Inflammatory macrophage treated with lipopolysaccharide for 4 hours (primary cell): ENCODE measurements at regions not wholly inside any gene's neighbourhood (a gene's known extent, or its start where the extent isn't known, plus 50 kb on each side); places are given as distances from the start of the nearest gene placed in this dataset.
"Not testable (repeated sequence)": the region's sequence is repeated elsewhere in the genome, so short reads cannot be mapped to it uniquely, and the experiment has no call there.

ENCODE experiments used
- DNase-seq: peaks from one replicate; pipeline ENCODE4 v3.0.0-alpha.2; 2020

DNA sequence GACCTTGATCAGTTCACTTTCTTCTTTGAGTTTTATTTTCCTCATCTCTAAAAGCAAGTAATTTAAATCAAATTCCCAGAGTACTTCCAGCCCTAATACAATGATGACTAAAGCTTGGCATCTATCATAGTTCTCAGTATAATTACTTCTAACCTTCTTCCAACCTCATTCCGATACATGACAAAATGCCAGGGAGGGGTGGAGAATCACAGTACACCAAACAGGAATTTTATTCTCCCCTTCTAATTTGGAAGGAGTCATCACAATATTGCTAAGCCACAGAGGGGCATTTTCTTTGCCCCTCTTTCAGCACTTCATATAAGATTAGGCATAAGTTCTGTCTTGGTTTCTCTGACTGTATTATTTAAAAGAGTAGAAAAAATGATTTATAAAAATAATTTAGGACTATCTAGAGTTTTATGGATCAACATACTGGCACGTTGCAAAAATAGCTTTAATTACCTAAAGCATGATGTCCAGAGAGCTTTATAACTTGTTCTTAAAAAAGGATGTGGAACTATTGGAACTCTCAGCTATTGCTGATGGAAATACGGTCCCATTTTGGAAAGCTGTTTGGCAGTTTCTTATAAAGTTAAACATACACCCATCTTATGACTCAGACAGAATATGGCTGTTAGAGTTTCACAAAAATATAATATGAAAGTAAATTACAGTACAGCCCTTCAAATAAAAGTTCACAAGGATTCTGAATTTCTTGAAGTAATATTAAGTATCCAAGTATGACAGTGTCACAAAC is 86.9 kb upstream of the UBE2E2 start:
- no peak for DNase-seq

DNA sequence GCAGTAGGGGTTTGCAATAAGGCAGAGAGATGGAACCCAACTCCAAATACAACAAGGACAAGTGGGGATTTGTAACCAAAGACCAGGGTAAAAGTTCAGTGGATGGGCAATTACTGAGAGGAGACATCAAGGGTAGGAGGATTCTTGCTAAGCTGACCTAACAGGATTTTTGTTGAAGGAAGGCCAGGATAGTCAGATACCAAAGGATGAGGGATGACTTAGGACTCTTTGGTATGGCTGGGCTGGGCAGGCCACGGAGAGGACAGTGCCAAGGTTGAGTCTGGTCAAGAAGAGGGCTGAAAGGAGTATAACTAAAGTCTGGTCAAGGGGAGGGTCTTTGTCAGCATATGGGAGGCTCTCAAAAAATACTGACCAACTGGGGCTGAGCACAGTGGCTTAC is 85.3 kb upstream of the UBE2E2 start:
- DNase-seq = no peak

DNA sequence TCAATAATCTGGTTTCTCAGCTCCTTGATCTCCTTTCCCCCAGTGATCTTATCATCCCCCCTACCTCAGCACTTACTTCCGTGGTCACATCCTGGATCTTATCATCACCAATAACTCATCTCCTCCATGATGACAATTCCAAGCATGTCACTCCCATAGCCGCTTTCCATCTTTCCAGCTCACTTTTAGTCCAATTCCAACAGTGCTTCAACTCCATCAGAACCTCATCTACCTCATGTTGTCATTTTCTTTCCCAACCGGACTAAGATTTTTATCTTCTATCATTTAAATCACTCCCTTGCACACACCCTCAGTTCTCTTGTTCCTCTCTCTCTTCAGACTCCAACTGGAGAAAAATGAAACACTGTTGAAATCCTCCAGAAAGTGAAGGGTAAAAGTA is 75.9 kb upstream of the UBE2E2 start:
- no peak for DNase-seq

DNA sequence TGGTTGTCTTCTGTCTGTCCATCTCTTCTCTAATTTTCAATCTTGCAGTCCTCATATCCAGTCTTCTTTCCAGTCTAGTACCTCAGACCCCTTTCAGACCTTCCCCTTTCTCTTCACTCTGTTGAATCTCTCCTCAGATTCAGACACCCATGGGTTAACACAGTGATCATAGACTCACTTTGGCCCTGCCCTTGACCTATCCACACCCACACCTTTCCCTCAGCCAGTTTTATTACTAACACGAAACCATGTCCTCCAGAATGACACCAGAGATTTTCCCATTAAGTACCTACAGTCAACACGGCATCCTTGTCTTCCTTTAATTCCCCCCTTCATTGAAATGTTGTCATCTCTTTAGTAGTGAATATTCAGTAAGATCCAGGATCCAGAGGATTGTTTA is 74.5 kb upstream of the UBE2E2 start:
- no peak for DNase-seq

DNA sequence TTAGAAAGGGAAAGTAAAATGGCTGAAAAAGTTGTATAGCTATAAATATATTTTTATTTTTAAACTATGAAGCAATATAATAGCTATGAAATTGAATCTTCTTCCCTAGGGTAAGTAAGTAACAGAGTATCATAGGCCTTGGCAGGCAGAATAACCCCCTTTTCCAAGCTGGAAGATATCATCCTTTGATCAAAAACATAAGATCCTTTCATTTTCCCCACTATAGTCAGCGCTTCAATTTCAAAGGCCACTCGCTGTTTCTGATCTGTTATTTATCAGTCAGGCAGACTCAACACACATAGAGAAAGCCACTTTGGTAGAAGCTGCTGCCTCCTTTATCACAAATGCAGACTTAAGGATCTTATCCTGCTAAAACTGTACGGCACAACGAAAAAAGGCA is 74.0 kb upstream of the UBE2E2 start:
- DNase-seq = no peak

DNA sequence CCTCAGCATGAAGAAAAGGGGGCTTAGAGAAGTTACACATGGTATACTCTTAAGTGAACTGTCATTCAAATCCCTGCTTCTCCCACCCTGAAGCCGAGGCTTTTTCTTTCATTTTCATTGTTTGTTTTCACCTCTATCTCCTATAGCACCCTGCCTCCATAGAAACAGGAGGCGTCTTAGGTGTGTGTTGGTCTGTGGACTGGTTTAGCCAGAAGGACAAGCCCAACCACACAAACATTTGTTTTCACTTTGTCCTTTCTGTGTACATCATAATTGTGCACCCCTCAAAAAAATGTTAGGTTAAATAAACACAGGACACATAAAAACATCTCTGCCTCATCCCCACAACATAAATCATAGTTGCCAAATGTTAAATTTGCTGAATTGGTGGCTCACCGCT is 73.3 kb upstream of the UBE2E2 start:
- DNase-seq = no peak

DNA sequence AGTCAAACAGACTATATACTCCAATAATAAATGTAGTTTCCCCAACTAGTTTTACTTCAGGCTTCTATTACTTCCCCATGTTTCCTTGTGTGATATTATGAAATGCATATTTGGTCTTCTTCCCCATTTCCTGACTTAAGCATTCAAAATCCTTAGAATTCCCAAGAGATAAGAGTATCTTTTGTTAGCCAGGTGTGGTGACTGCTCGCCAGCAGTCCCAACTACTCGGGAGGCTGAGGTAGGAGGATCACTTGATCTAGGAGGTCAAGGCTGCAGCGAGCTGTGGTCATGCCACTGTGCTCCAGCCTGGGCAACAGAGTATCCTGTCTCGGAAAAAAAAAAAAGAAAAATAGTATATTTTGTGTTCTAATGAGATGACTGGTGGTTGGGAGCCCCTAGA is 72.7 kb upstream of the UBE2E2 start:
- no peak for DNase-seq

DNA sequence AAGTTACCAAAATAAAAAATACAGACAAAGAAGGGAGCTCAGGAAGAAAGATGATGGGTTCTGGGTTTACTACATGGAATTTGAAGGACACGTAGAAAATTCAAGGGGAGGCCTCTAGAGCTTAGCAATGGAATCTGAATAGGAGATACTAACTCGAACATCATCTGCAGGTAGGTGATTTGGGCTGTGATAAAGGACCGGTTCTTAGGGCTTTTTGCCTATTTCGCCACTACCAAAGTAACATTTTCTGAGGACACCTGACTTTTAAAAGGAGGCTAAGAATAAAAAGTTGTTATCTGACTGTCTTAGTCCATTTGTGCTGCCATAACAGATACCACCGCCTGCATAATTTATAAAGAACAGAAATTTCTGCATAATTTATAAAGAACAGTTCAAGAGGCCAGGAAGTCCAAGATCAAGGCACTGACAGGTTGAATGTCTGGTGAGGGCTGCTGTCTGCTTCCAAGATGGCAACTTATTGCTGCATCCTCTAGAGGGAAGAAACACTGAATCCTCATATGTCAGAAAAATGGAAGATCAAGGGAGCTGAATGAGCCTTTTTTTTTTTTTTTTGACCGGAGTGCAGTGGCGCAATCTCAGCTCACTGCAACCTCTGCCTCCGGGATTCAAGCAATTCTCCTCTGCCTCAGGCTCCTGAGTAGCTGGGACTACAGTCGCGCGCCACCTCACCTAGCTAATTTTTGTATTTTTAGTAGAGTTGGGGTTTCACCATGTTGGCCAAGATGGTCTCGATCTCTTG is 67.9 kb upstream of the UBE2E2 start:
- DNase-seq = no peak

DNA sequence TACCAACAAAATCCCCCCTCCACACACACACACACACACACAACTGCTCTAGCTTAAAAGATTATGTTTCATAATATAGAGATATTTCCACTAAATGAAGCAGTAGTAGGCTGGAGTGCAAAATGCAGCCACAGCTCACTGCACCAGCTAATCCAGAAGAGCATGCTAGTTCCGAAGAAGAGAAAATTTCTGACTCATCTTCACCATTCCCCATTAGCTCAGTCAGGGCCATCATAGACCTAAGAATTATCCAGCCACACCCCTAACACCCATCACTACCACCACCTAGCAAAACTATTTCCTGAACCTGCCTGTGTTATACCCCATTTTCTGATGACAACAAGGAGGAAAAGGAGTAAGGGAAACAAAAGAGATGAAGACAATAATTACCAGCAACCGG is 67.1 kb upstream of the UBE2E2 start:
- DNase-seq = no peak

DNA sequence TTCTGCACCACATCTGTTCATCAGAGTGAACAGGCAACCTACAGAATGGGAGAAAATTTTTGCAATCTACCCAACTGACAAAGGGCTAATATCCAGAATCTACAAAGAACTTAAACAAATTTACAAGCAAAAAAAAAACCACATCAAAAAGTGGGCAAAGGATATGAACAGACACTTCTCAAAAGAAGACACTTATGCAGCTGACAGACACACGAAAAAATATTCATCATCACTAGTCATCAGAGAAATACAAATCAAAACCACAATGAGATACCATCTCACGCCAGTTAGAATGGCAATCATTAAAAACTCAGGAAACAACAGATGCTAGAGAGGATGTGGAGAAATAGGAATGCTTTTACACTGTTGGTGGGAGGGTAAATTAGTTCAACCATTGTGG is 59.1 kb upstream of the UBE2E2 start:
- not testable (repeated sequence) for DNase-seq

DNA sequence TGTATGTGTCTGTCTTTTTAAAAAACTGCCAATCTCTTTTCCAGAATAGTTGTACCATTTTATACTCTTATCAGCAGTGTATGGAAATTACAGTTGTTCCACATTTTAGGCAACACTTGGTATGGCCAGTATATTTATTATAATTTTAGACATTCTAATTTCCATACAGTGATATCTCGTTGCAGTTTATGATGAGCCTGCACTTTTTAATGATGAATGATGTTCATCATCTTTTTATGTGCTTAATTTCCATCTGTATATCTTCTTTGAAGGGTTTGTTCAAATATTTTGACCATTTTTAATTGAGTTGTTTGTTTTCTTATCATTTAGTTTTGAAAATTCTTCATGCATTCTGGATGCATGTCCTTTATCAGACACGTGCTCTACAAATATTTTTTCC is 57.0 kb upstream of the UBE2E2 start:
- no peak for DNase-seq

DNA sequence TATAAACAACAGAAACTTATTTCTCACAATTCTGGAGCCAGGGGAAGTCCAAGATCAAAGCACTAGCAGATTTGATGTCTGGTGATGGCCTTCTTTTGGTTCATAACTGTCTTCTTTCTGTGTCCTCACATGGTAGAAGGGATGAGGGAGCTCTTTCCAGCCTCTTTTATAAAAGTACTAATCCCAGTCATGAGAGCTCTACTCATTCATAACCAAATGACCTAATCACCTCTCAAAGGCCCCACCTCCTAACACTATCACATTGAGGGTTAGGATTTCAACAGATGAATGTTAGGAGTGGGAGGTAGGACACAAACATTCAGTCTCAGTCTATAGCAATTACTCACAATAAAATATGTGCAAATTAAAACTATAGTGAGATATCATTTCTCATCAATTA is 50.1 kb upstream of the UBE2E2 start:
- peak; percentile 83 for DNase-seq
